Endodermal cell (in vitro differentiated cells): ENCODE measurements at regions not wholly inside any gene's neighbourhood (a gene's known extent, or its start where the extent isn't known, plus 50 kb on each side); places are given as distances from the start of the nearest gene placed in this dataset.

ENCODE experiments used
- DNase-seq: peaks from one replicate; pipeline ENCODE4 v3.0.0-alpha.2; 2017
- H3K27ac ChIP-seq: 2 replicates; pipeline ENCODE4 v1.5.1; 2013; ENCODE audit warnings: mild to moderate bottlenecking, low read depth, low read length, moderate library complexity
- H3K27me3 ChIP-seq: 2 replicates; pipeline ENCODE4 v1.6.1; 2013; ENCODE audit warnings: mild to moderate bottlenecking, low read length, moderate library complexity; ENCODE audit not compliant: insufficient read depth, control insufficient read depth, poor library complexity, severe bottlenecking
- H3K36me3 ChIP-seq: 2 replicates; pipeline ENCODE4 v1.7.0; 2013; ENCODE audit warnings: mild to moderate bottlenecking, low read length, moderate library complexity; ENCODE audit not compliant: control insufficient read depth, insufficient read depth
- H3K4me1 ChIP-seq: one replicate; pipeline ENCODE4 v1.7.0; 2013; ENCODE audit warnings: low read length; ENCODE audit not compliant: control insufficient read depth, insufficient read depth
- H3K4me3 ChIP-seq: 2 replicates; pipeline ENCODE4 v1.5.1; 2013; ENCODE audit warnings: mild to moderate bottlenecking, low read length, moderate library complexity
- H3K9ac ChIP-seq: 2 replicates; pipeline ENCODE4 v1.6.1; 2013; ENCODE audit warnings: mild to moderate bottlenecking, low read length, moderate library complexity; ENCODE audit not compliant: poor library complexity, severe bottlenecking; ENCODE audit errors: extremely low read depth
- H3K9me3 ChIP-seq: 2 replicates; pipeline ENCODE4 v1.6.1; 2013; ENCODE audit warnings: mild to moderate bottlenecking, low read length, moderate library complexity; ENCODE audit not compliant: control insufficient read depth
- H3K27ac Mint-ChIP-seq: 2 replicates; pipeline ENCODE4 v1.8.0; 2020; ENCODE audit warnings: mixed read lengths
- H3K27me3 Mint-ChIP-seq: 2 replicates; pipeline ENCODE4 v1.8.0; 2021; ENCODE audit warnings: mild to moderate bottlenecking, mixed read lengths; ENCODE audit not compliant: insufficient read depth
- H3K36me3 Mint-ChIP-seq: 2 replicates; pipeline ENCODE4 v1.8.0; 2020; ENCODE audit warnings: low read depth, mixed read lengths
- H3K4me1 Mint-ChIP-seq: 2 replicates; pipeline ENCODE4 v1.8.0; 2020; ENCODE audit warnings: mixed read lengths
- H3K4me3 Mint-ChIP-seq: 2 replicates; pipeline ENCODE4 v1.8.0; 2020; ENCODE audit warnings: mild to moderate bottlenecking, moderate library complexity, mixed read lengths
- H3K9me3 Mint-ChIP-seq: 2 replicates; pipeline ENCODE4 v1.8.0; 2020; ENCODE audit warnings: mild to moderate bottlenecking, mixed read lengths
- CTCF ChIP-seq: fragments of 200-600 bp; sonication (generic); conservative IDR thresholded peaks from 2 replicates; pipeline ENCODE4 v1.5.0; 2021; ENCODE audit warnings: antibody characterized with exemption, mild to moderate bottlenecking
- WGBS, 2 experiments: methylation state at CpG; one replicate each; pipeline versions ENCODE4 v1.1.5 to v1.1.7; 2013; ENCODE audit warnings: missing lambda C conversion rate in 2 of 2, mixed read lengths in 1 of 2; ENCODE audit not compliant: insufficient coverage in 1 of 2, insufficient read length in 1 of 2; 5-methylcytosine and 5-hydroxymethylcytosine counted together

- peaks cover 83% of the 10 kb centered on the region for H3K9me3 Mint-ChIP-seq
- H3K27me3 ChIP-seq: no peaks in the 10 kb centered on the region
- no peaks in the 10 kb centered on the region for H3K36me3 Mint-ChIP-seq
- H3K4me1 Mint-ChIP-seq: no peaks in the 10 kb centered on the region
- TF ChIP-seq CTCF: no peak
- no CpG with 5 or more reads among the region's 1 CpG for WGBS, 2 experiments
- no peak for DNase-seq
- H3K4me1 ChIP-seq: no peaks in the 10 kb centered on the region
- H3K36me3 ChIP-seq: no peaks in the 10 kb centered on the region
- H3K9me3 ChIP-seq: peaks cover 72% of the 10 kb centered on the region
- no peak overlapping the region for H3K4me3 Mint-ChIP-seq
- H3K9ac ChIP-seq: no peak overlapping the region
- H3K27me3 Mint-ChIP-seq: no peaks in the 10 kb centered on the region
- no peak overlapping the region for H3K4me3 ChIP-seq
- H3K27ac ChIP-seq: no peak overlapping the region
- H3K27ac Mint-ChIP-seq: no peak overlapping the region
Measured at GRCh38 chr14:106500571-106500970, 974.2 kb downstream of the TMEM121 start.

DNA sequence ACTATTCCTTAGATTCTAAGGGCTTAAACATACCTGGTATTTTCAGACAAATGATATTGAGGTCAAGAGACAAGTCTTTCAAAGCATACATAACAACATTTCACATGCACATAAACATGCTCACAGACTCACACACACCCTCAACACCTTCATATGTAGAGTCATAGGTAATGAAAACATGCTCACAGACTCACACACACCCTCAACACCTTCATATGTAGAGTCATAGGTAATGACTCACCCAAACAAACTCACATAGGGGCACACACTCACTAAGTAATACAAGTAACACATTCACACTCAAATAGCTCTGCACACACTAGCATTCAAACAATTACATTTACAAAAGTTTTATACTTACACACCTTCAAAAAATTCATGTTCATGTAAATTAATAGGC is 975.5 kb downstream of the TMEM121 start:
- Mint-ChIP-seq H3K27ac (no peak overlapping the region), H3K4me1 (no peaks in the 10 kb centered on the region), H3K27me3 (no peaks in the 10 kb centered on the region), H3K4me3 (no peak overlapping the region), H3K36me3 (no peaks in the 10 kb centered on the region), H3K9me3 (peaks cover 85% of the 10 kb centered on the region)
- DNase-seq: no peak
- Histone ChIP-seq H3K36me3 (no peaks in the 10 kb centered on the region), H3K9ac (no peak overlapping the region), H3K4me3 (no peak overlapping the region), H3K27me3 (no peaks in the 10 kb centered on the region), H3K9me3 (peaks cover 75% of the 10 kb centered on the region), H3K27ac (no peak overlapping the region), H3K4me1 (no peaks in the 10 kb centered on the region)
- TF ChIP-seq CTCF: no peak

DNA sequence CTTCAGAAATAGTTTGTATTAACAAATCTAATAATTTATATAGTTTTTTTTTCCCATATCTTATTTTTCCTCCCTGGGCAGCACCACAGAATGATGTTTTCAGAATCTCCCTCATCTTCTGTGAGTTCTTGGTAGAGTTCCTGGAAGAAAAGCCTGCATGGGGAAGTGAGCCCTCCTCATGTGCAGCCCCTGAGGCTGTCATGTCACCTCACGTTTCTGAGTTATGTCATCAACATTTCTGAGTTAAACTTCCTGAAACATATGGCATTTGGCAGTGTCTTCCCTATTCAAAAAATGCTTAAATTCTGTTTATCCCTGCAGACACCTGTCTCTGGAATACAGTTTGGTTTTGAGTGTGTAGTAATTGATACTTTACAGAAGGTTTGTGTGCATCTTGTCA is 979.0 kb downstream of the TMEM121 start:
- no peaks in the 10 kb centered on the region for H3K27me3 ChIP-seq
- no peak for TF ChIP-seq CTCF
- Mint-ChIP-seq H3K27ac (no peak overlapping the region), H3K4me1 (no peaks in the 10 kb centered on the region), H3K4me3 (no peak overlapping the region), H3K9me3 (peaks cover 92% of the 10 kb centered on the region), H3K27me3 (no peaks in the 10 kb centered on the region), H3K36me3 (no peaks in the 10 kb centered on the region)
- DNase-seq: no peak
- H3K27ac ChIP-seq: no peak overlapping the region
- H3K9ac ChIP-seq: no peak overlapping the region
- peaks cover 87% of the 10 kb centered on the region for H3K9me3 ChIP-seq
- 17 to 45% methylated on average over 1 of the region's 1 CpG for WGBS, 2 experiments
- H3K4me3 ChIP-seq: peak overlapping the region; percentile 35
- H3K4me1 ChIP-seq: no peaks in the 10 kb centered on the region
- H3K36me3 ChIP-seq: no peaks in the 10 kb centered on the region
